Adrenal gland (tissue), 5 donors: ENCODE measurements at regions not wholly inside any gene's neighbourhood (a gene's known extent, or its start where the extent isn't known, plus 50 kb on each side); places are given as distances from the start of the nearest gene placed in this dataset.

Source experiments
- CTCF ChIP-seq, 6 experiments: fragments of 450-650 bp in 4 of 6; fragments of 200-600 bp in 2 of 6; sonication (generic) in 1 of 6; IDR thresholded peaks; 1 replicate in 5 of 6; 2 replicates in 1 of 6; pipeline versions ENCODE4 v1.5.1 to v1.8.0; 2016 to 2021; ENCODE audit warnings: antibody characterized with exemption in 6 of 6, mild to moderate bottlenecking in 2 of 6, moderate library complexity in 1 of 6
- POLR2A ChIP-seq, 2 donors: fragments of 450-650 bp; IDR thresholded peaks; one replicate each; pipeline ENCODE4 v1.6.1; 2017; ENCODE audit warnings: antibody characterized with exemption in 2 of 2, mild to moderate bottlenecking in 2 of 2, moderate library complexity in 1 of 2
- donor health status: DM: no; HTN: no; CAD: no.

DNA sequence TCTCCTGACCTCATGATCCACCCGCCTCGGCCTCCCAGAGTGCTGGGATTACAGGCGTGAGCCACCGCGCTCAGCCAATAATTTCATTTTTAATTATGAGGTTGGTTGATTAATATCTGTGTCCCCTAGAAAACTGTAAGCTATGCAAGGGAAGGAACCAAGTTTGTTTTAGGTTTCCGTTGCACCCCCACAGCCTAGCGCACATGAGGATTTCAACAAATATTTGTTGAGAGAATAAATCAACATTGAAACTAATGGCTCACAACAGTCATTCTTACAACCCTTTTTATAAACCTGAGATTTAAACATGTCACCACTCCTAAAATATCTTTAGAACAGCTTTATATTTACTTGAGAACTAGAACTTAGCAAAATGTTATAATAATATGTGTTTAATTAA lies 114.0 kb upstream of the CARMIL1 start:
- TF ChIP-seq CTCF (IDR thresholded peaks at IDR 0.05): no peak
- TF ChIP-seq POLR2A (IDR thresholded peaks at IDR 0.05): no peak
